ENCODE measurements at regions not wholly inside any gene's neighbourhood (a gene's known extent, or its start where the extent isn't known, plus 50 kb on each side); places are given as distances from the start of the nearest gene placed in this dataset.

GRCh38 chr2:12169721-12170120, 423.3 kb downstream of the LPIN1 start:
- H3K27ac ChIP-seq = no peak overlapping the region
- TF ChIP-seq CTCF (IDR thresholded peaks at IDR 0.05) (no peak), ZFX (IDR thresholded peaks at IDR 0.05; ENCODE audit: borderline replicate concordance) (no peak)

- no peak for TF ChIP-seq CTCF (IDR thresholded peaks at IDR 0.05)
- TF ChIP-seq ZFX (IDR thresholded peaks at IDR 0.05; ENCODE audit: borderline replicate concordance) = no peak
- no peak overlapping the region for H3K27ac ChIP-seq
Observed at GRCh38 chr2:12170121-12170520, 423.7 kb downstream of the LPIN1 start.

DNA sequence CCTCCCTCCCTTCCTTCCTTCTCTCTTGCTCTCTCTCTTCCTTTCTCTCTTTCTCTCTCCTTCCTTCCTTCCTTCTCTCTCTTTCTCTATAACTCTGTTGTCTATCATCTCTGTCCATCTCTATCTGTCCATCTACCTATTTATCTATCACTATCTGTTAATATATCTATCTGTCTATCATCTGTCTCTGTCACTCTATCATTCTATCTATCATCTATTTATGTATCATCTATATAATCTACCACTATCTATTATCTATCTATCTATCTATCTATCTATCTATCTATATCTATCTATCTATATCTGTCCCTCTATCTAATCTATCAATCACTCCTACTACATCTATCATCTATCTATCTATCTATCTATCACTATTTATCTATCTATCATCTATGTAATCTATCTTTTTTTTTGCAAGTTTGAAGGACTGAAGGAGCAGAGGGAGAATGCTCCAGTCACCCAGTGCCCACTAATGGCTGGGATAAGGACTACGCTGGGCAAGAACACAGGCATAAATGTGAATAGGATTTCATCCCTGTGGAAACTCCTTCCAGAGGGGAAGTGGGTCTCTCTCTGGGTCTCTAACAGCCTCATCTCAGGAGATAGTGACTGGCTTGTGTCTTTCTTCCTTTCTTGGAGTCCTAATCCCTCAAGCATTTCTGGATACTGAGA, 427.0 kb downstream of the LPIN1 start:
- TF ChIP-seq ZFX (IDR thresholded peaks at IDR 0.05; ENCODE audit: borderline replicate concordance) (no peak), CTCF (IDR thresholded peaks at IDR 0.05) (no peak)

DNA sequence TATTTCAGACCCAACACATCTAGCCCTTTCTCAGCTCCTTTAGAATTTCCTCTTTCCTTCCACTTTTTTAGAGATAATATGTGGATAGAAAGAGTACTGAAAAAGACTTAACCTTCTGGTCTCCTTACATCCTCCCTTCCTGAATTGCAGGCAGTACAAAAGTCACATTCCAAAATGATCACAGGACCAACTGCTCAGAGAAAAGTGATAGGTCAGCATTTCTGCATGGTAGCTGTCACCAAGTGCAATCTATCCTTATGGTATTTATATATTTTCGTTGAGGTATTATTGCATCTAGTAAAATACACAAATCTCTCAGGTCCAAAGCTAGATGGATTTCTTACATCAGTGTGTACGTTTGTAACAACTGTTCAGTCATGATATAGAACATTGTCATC, 427.5 kb downstream of the LPIN1 start:
- H3K27ac ChIP-seq = no peak overlapping the region
- TF ChIP-seq ZFX (IDR thresholded peaks at IDR 0.05; ENCODE audit: borderline replicate concordance) = no peak

More for the DNA sequence above, 427.0 kb downstream of the LPIN1 start:
- H3K27ac ChIP-seq = no peak overlapping the region

- H3K27ac ChIP-seq = no peak overlapping the region
- TF ChIP-seq ZFX (IDR thresholded peaks at IDR 0.05; ENCODE audit: borderline replicate concordance) = no peak
- no peak for TF ChIP-seq CTCF (IDR thresholded peaks at IDR 0.05)
Observed at GRCh38 chr2:12175323-12175722, 428.9 kb downstream of the LPIN1 start.

GRCh38 chr2:12176623-12177454, 430.4 kb downstream of the LPIN1 start:
- H3K27ac ChIP-seq = no peak overlapping the region
- TF ChIP-seq CTCF (IDR thresholded peaks at IDR 0.05) = no peak
- no peak for TF ChIP-seq ZFX (IDR thresholded peaks at IDR 0.05; ENCODE audit: borderline replicate concordance)

DNA sequence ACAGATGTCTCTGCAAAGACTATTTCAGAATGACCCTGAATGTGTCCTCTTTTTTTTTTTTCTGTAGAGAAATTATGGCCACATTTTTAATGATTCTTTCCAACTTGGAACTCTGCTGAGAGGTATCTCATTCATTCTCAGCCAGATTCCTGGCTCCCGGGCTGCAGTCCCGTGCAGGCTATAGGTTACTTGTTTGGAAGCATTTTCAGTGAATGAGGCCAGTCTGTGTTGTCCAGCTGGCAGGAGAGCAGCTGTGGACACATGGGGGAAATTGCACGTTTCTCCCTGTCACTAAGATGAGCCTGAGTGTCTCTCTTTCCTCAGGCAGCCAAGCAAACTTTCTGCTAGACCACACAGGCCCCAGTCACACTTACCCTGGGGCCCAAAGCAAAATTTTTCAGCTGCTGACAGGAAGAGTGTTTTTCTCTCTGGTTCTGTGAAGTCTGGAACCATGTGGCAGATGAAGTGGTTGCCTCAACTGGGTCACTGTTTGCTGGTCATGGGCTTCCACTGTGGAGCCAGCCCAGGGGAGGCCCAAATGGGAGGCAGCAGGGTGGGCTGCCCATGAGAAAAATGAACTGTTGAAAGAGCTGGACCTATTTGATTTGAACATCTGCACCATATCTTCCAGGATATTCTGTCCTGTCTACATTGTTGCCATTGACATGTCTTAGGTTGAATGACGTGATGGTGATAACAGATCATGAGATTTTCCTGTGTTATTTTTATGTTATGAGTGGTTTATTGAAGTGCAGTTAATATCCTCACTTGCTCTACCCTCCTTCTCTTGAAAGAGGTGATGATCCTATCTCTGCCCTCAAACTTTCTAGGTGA, 431.2 kb downstream of the LPIN1 start:
- TF ChIP-seq ZFX (IDR thresholded peaks at IDR 0.05; ENCODE audit: borderline replicate concordance) = no peak

More for the DNA sequence above, 431.2 kb downstream of the LPIN1 start:
- H3K27ac ChIP-seq = no peak overlapping the region

Data from 22Rv1 (cell line).